ENCODE measurements at regions not wholly inside any gene's neighbourhood (a gene's known extent, or its start where the extent isn't known, plus 50 kb on each side); places are given as distances from the start of the nearest gene placed in this dataset.
"Not testable (repeated sequence)": the region's sequence is repeated elsewhere in the genome, so short reads cannot be mapped to it uniquely, and the experiment has no call there.

DNA sequence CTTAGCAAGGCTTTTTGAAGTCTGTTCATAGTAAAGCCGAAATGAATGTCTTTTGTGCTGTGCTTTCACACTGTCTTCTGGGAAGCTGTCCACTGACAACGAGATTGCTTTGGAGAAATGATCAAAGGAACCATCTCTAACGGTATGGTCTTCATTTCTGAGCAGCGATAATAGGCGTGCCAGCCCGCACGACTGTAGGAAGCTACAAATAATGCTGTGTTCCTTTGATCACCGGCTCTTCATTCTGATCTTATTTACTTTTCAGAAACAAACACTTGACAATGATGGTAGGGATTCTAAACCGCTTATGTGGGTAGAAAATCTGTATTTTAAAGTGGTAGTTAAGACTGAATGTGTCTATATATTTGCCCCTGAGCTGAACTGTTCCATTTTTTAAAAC, 306.6 kb upstream of the EXOC2 start:
- H3K36me3 ChIP-seq (ENCODE audit: insufficient read depth, low read length) = no peaks in the 10 kb centered on the region
- no peak overlapping the region for H2AFZ ChIP-seq (ENCODE audit: low read depth, low read length)
- H3K4me3 ChIP-seq (ENCODE audit: low read length) = no peak overlapping the region
- H3K27me3 ChIP-seq (ENCODE audit: insufficient read depth, low read length) = no peaks in the 10 kb centered on the region
- no peaks in the 10 kb centered on the region for H3K4me1 ChIP-seq (ENCODE audit: insufficient read depth, low read length)
- no peaks in the 10 kb centered on the region for H3K9me3 ChIP-seq (ENCODE audit: low read length)

DNA sequence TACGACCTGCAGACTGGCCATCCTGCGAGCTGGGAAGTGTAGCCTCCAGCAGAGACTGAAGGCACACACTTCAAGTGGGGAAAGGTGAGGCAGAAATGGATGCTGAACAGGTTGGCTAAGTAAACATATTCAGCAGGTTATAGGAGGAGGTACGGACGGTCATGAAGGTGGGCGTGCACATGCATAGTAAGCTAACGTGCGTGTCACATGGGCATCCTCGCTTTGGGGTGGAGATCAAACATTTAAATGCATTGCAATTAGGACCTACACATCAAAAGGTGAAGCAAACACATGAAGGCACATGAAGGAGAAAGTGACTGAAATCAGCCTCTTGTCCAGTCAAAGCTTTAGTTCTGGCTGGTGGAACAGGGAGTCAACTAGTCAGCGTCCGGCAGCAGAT, 305.6 kb upstream of the EXOC2 start:
- Histone ChIP-seq H2AFZ (ENCODE audit: low read depth, low read length) (no peak overlapping the region), H3K27me3 (ENCODE audit: insufficient read depth, low read length) (no peaks in the 10 kb centered on the region), H3K4me1 (ENCODE audit: insufficient read depth, low read length) (no peaks in the 10 kb centered on the region), H3K36me3 (ENCODE audit: insufficient read depth, low read length) (no peaks in the 10 kb centered on the region), H3K4me3 (ENCODE audit: low read length) (no peak overlapping the region), H3K9me3 (ENCODE audit: low read length) (no peaks in the 10 kb centered on the region)

DNA sequence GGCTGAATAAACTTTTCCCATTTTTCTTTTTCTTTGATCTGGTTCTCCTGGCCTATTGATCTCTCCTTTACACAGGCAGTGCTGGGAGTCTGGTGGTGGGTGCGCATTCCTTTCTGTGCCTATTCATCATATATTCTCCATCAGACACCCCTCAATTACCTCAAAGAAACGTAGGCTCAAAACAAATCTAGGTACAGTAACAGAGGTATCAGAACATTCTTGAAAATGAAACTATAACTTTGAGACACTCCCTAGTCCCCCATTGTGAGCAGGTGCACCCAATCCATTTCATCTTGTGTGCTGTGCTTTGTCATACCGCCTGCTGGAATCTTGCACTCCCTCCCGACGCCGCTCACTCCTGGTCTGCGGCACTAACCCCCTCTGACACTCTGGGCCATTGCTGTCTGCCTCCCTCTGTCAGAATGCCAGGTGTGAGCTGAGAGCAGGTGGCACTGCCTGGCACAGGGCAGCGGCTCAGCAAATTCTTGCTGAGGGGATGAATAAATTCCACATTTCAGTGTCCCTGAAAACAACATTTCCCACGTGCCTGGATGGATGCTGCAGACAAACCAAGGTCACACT, 303.4 kb upstream of the EXOC2 start:
- H2AFZ ChIP-seq (ENCODE audit: low read depth, low read length) = no peak overlapping the region
- no peaks in the 10 kb centered on the region for H3K27me3 ChIP-seq (ENCODE audit: insufficient read depth, low read length)
- H3K36me3 ChIP-seq (ENCODE audit: insufficient read depth, low read length) = no peaks in the 10 kb centered on the region
- H3K9me3 ChIP-seq (ENCODE audit: low read length) = no peaks in the 10 kb centered on the region
- H3K4me1 ChIP-seq (ENCODE audit: insufficient read depth, low read length) = no peaks in the 10 kb centered on the region
- no peak overlapping the region for H3K4me3 ChIP-seq (ENCODE audit: low read length)

DNA sequence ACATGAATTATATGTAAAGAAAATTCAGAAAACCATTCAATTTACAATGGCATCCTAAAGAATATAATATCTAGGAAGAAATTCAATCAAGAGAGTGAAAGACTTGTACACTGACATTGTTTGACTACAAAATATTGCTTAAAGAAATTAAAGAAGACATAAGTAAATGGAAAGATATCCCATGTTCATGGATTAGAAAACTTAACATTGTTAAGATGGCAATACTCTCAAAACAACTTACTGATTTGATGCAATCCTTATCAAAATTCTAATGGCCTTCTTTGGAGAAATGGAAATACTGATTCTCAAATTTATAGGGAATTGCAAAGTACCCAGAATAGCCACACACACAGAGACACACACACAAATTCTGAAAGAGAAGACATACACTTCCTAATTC, 298.3 kb upstream of the EXOC2 start:
- Histone ChIP-seq H3K4me3 (ENCODE audit: low read length) (no peak overlapping the region), H3K9me3 (ENCODE audit: low read length) (no peaks in the 10 kb centered on the region), H3K4me1 (ENCODE audit: insufficient read depth, low read length) (no peaks in the 10 kb centered on the region), H2AFZ (ENCODE audit: low read depth, low read length) (no peak overlapping the region), H3K36me3 (ENCODE audit: insufficient read depth, low read length) (no peaks in the 10 kb centered on the region), H3K27me3 (ENCODE audit: insufficient read depth, low read length) (no peaks in the 10 kb centered on the region)

DNA sequence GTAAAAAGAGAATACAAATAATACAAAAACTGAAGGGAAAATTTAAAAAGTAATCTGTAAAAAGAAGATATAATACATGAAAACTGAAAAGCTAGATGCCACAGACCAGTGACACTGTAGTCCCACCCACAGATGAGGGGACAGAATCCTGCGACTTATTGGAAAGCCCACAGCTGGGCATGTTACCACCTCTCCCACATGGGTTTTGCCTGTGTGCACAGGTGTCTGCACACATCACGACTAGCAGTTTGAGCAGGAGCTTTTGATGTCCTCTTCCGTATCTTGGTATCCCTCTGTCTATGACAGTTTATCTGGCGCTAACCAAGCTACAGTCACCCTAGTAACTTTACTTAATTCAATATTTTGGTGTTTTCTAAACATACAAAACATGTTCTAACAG, 291.1 kb upstream of the EXOC2 start:
- H3K27me3 ChIP-seq (ENCODE audit: insufficient read depth, low read length) = no peaks in the 10 kb centered on the region
- H3K9me3 ChIP-seq (ENCODE audit: low read length) = no peaks in the 10 kb centered on the region
- no peaks in the 10 kb centered on the region for H3K4me1 ChIP-seq (ENCODE audit: insufficient read depth, low read length)
- H2AFZ ChIP-seq (ENCODE audit: low read depth, low read length) = no peak overlapping the region
- no peaks in the 10 kb centered on the region for H3K36me3 ChIP-seq (ENCODE audit: insufficient read depth, low read length)
- H3K4me3 ChIP-seq (ENCODE audit: low read length) = no peak overlapping the region

DNA sequence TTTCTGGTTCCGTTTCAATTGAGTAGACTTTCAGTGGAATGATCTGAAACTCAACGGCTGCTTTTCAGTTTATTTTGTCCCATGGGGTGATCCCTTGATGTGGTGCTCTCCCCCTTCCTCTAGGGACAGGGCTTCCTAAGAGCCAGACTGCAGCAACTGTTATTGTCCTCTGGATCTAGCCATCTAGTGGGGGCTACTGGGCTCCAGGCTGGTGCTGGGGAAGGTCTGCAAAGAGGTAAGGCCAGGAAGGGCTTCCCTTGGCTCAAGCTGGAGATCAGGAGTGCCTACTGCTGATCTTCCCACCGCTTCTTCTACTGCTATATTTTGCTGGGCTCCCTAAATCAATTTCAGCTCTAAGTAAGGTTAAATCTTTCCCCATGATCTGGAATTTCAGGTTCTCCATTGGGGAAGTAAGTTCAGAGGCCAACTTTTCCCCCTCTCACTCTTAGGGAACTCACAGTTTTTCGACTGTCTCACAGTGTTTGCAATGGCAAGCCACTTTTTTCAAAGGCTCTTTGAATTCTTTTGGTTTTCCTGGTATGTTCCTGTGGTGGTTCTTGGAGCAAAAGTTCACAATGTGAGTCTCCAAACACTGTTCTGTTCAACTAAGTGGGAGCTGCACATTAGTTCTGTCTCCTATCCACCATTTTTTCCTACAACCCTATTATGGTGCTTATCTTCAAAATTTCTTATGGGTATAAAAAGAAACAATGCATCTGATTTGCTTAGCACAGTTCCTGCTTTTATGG, 286.2 kb upstream of the EXOC2 start:
- H3K27me3 ChIP-seq (ENCODE audit: insufficient read depth, low read length) = no peaks in the 10 kb centered on the region
- H3K36me3 ChIP-seq (ENCODE audit: insufficient read depth, low read length) = no peaks in the 10 kb centered on the region
- H3K4me1 ChIP-seq (ENCODE audit: insufficient read depth, low read length) = no peaks in the 10 kb centered on the region
- H3K9me3 ChIP-seq (ENCODE audit: low read length) = no peaks in the 10 kb centered on the region
- H2AFZ ChIP-seq (ENCODE audit: low read depth, low read length) = no peak overlapping the region
- no peak overlapping the region for H3K4me3 ChIP-seq (ENCODE audit: low read length)

DNA sequence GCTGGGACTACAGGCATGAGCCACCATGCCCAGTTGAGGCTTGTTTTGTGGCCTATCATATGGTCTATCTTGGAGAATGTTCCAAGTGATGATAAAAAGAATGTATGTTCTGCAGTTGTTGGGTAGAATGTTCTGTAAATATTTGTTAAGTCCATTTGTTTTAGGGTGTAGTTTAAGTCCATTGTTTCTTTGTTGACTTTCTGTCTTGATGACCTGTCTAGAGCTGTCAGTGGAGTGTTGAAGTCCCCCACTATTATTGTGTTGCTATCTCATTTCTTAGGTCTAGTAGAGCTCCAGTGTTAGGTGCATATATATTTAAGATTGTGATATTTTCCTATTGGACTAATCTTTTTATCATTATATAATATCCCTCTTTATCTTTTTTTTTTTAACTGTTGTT, 284.3 kb upstream of the EXOC2 start:
- H3K36me3 ChIP-seq (ENCODE audit: insufficient read depth, low read length); H3K27me3 ChIP-seq (ENCODE audit: insufficient read depth, low read length); H2AFZ ChIP-seq (ENCODE audit: low read depth, low read length); H3K4me3 ChIP-seq (ENCODE audit: low read length); H3K4me1 ChIP-seq (ENCODE audit: insufficient read depth, low read length); H3K9me3 ChIP-seq (ENCODE audit: low read length): not testable (repeated sequence)

DNA sequence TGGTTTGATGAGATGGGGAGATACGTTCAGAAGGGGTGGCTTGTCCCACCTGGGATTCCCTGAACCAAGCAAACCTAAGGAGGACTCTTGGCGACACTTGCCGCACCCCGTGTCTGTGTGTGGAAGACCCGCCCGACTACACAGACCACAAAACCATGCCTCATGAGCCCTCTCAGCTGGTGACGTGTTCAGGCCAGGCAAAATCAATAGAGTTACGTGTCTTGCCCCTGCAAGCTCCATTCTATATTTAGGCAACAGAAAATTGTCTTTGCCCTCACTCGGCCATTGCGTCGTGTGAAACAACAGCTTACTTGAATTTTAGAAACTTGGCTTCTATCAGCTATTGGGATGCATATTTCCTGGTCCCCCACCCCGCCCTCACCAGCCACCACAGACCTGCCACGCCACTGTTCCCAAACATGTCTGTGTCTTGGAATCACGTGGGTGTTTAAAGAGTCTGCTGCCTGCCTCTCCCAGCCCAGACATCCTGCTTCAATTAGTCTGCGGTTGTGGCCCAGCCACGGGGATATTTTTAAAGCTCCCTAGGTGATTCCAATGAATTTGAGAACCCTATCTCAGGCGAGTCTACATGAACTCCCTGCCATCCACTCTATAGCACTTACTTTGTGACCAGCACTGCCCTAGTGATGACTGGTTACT, 279.2 kb upstream of the EXOC2 start:
- Histone ChIP-seq H3K27me3 (ENCODE audit: insufficient read depth, low read length) (no peaks in the 10 kb centered on the region), H3K4me1 (ENCODE audit: insufficient read depth, low read length) (no peaks in the 10 kb centered on the region), H2AFZ (ENCODE audit: low read depth, low read length) (no peak overlapping the region), H3K9me3 (ENCODE audit: low read length) (no peaks in the 10 kb centered on the region), H3K4me3 (ENCODE audit: low read length) (no peak overlapping the region), H3K36me3 (ENCODE audit: insufficient read depth, low read length) (no peaks in the 10 kb centered on the region)

DNA sequence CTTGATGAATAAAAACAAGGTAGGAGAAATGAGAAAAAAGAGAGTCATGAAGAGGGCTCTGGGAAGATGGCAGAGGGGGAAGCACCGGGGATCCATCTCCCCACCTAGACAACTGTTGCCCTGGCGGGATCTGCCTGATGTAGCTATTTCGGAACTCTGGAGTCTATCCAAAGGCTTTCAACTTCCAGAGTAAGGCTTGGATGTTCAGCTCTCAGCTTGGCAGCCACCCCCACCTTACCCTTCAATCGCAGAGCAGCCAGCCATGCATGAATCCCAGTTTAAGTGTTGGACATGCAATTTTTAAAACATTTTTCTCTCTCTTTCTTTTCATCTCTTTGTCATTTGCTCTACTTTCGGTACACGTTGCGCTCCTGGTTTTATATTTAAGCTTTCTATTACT, 275.9 kb upstream of the EXOC2 start:
- no peaks in the 10 kb centered on the region for H3K4me1 ChIP-seq (ENCODE audit: insufficient read depth, low read length)
- no peak overlapping the region for H2AFZ ChIP-seq (ENCODE audit: low read depth, low read length)
- no peaks in the 10 kb centered on the region for H3K36me3 ChIP-seq (ENCODE audit: insufficient read depth, low read length)
- no peaks in the 10 kb centered on the region for H3K27me3 ChIP-seq (ENCODE audit: insufficient read depth, low read length)
- no peaks in the 10 kb centered on the region for H3K9me3 ChIP-seq (ENCODE audit: low read length)
- no peak overlapping the region for H3K4me3 ChIP-seq (ENCODE audit: low read length)

DNA sequence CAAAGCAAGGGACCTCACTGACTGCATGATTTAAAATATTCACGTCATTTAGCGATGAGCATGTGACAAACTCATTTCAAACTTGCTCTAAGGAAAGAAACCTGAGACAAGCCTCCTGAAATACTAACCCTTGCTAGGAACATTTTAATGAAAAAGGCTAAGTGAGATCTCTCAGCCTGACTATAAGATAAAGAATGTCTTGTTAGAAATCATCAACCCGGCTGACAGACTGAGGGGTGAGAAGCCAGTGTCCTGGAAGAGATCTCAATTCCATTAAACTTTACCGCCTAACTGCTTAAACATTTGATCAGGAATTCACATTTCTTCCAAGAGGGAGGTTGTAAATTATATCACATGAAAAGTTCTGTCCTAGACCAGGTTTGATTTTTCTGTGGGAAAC, 274.8 kb upstream of the EXOC2 start:
- Histone ChIP-seq H3K4me1 (ENCODE audit: insufficient read depth, low read length) (no peaks in the 10 kb centered on the region), H3K4me3 (ENCODE audit: low read length) (no peak overlapping the region), H3K27me3 (ENCODE audit: insufficient read depth, low read length) (no peaks in the 10 kb centered on the region), H3K9me3 (ENCODE audit: low read length) (no peaks in the 10 kb centered on the region), H2AFZ (ENCODE audit: low read depth, low read length) (no peak overlapping the region), H3K36me3 (ENCODE audit: insufficient read depth, low read length) (no peaks in the 10 kb centered on the region)

DNA sequence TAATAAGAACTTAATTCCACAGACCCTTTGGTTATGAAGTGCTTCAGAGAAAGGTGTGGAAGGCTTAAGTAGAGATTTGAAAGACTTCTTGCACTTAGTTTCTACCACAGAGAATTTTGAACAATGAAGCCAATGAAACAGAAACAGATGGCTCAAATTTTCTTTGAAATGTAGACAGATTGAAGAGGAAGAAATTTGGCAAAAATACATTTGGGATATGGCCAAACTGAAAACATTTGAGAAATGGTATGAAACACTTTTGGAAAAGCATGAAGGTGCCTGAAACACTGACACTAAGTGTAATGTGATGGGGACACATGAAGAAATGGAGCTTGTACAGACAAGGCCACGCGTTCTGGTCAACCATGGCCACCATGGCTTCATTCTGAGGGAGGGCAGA, 272.4 kb upstream of the EXOC2 start:
- no peaks in the 10 kb centered on the region for H3K9me3 ChIP-seq (ENCODE audit: low read length)
- H3K4me3 ChIP-seq (ENCODE audit: low read length) = no peak overlapping the region
- no peaks in the 10 kb centered on the region for H3K36me3 ChIP-seq (ENCODE audit: insufficient read depth, low read length)
- no peaks in the 10 kb centered on the region for H3K27me3 ChIP-seq (ENCODE audit: insufficient read depth, low read length)
- H3K4me1 ChIP-seq (ENCODE audit: insufficient read depth, low read length) = no peaks in the 10 kb centered on the region
- H2AFZ ChIP-seq (ENCODE audit: low read depth, low read length) = no peak overlapping the region

DNA sequence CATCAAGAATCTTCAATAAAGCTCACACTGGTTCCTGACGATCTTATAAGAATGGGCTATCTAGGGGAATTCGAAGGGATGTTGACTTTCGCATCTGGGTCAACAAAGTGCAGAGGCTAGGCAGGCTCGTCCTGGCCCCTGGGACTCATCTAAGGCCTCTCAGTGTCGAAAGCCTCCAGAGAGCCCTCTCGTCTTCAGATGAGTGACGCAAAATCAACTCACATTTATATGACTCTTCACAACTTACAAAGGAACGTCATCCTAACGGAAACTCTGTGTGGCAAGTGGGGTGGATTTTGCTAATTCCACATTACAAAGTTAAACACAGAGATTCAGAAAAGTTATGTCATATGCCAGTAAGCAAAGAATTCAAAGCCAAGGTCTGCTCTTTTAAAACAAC, 270.5 kb upstream of the EXOC2 start:
- Histone ChIP-seq H3K27me3 (ENCODE audit: insufficient read depth, low read length) (no peaks in the 10 kb centered on the region), H3K36me3 (ENCODE audit: insufficient read depth, low read length) (no peaks in the 10 kb centered on the region), H3K4me1 (ENCODE audit: insufficient read depth, low read length) (no peaks in the 10 kb centered on the region), H3K4me3 (ENCODE audit: low read length) (no peak overlapping the region), H2AFZ (ENCODE audit: low read depth, low read length) (no peak overlapping the region), H3K9me3 (ENCODE audit: low read length) (no peaks in the 10 kb centered on the region)

DNA sequence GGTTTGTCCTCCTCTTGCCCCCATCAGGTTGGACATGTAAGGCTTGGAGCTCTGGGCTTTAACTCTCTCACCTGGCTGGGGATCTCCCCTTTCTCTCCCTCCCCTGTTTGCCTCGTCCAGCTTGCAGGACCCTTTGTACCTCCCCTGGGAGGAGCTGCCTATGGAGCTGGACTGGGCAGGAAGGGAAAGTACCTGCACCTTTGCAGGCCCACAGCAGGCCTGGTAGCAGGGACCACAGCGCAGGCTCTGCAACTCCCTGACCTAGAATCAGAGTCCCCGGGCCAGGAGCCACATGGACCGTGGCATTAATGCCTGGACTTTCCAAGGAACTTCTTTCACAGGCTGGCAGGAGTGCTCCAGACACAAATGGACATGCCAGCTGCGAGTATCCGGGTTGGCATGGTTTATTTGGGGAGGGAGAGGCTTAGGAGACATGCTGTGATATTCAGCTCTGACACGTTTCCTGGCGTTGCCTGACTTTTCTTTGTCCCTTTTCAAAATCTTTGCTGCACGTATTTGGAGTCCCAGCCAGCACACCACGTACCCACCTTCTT, 268.5 kb upstream of the EXOC2 start:
- Histone ChIP-seq H3K9me3 (ENCODE audit: low read length) (no peaks in the 10 kb centered on the region), H3K4me3 (ENCODE audit: low read length) (no peak overlapping the region), H3K36me3 (ENCODE audit: insufficient read depth, low read length) (no peaks in the 10 kb centered on the region), H2AFZ (ENCODE audit: low read depth, low read length) (no peak overlapping the region), H3K27me3 (ENCODE audit: insufficient read depth, low read length) (no peaks in the 10 kb centered on the region), H3K4me1 (ENCODE audit: insufficient read depth, low read length) (no peaks in the 10 kb centered on the region)

Measured in neuron (in vitro differentiated cells).